Epidermal melanocyte (primary cell): ENCODE measurements at regions not wholly inside any gene's neighbourhood (a gene's known extent, or its start where the extent isn't known, plus 50 kb on each side); places are given as distances from the start of the nearest gene placed in this dataset.

Experiments used
- DNase-seq: peaks from one replicate; pipeline ENCODE4 v3.0.0; 2011; ENCODE audit warnings: low spot score; ENCODE audit not compliant: insufficient read length

GRCh38 chr3:144516026-144516425 lies 544.4 kb downstream of the DIPK2A start:
- DNase-seq, result no peak

GRCh38 chr3:144516589-144516988 lies 545.0 kb downstream of the DIPK2A start:
- no peak for DNase-seq

- no peak for DNase-seq
Measured at GRCh38 chr3:144521131-144521530, 549.5 kb downstream of the DIPK2A start.

GRCh38 chr3:144522456-144522855 lies 550.8 kb downstream of the DIPK2A start:
- no peak for DNase-seq

- DNase-seq, result no peak
Measured at GRCh38 chr3:144523396-144523795, 551.8 kb downstream of the DIPK2A start.

- no peak for DNase-seq
Measured at GRCh38 chr3:144524531-144524930, 552.9 kb downstream of the DIPK2A start.

- no peak for DNase-seq
Measured at GRCh38 chr3:144529566-144529965, 557.9 kb downstream of the DIPK2A start.

- no peak for DNase-seq
Measured at GRCh38 chr3:144544871-144545270, 573.2 kb downstream of the DIPK2A start.

- DNase-seq, result no peak
Measured at GRCh38 chr3:144546539-144546938, 574.9 kb downstream of the DIPK2A start.

GRCh38 chr3:144548346-144548745 lies 576.7 kb downstream of the DIPK2A start:
- DNase-seq, result no peak

- no peak for DNase-seq
Measured at GRCh38 chr3:144549166-144549565, 577.5 kb downstream of the DIPK2A start.

- DNase-seq, result no peak
Measured at GRCh38 chr3:144552346-144553057, 580.9 kb downstream of the DIPK2A start.

- no peak for DNase-seq
Measured at GRCh38 chr3:144553301-144553700, 581.7 kb downstream of the DIPK2A start.

- DNase-seq, result no peak
Measured at GRCh38 chr3:144554889-144555288, 583.3 kb downstream of the DIPK2A start.

GRCh38 chr3:144556392-144556791 lies 584.8 kb downstream of the DIPK2A start:
- DNase-seq, result no peak

GRCh38 chr3:144557515-144557914 lies 585.9 kb downstream of the DIPK2A start:
- no peak for DNase-seq

GRCh38 chr3:144564011-144564410 lies 592.4 kb downstream of the DIPK2A start:
- DNase-seq, result no peak

- DNase-seq, result no peak
Measured at GRCh38 chr3:144566320-144566719, 594.7 kb downstream of the DIPK2A start.

- DNase-seq, result no peak
Measured at GRCh38 chr3:144569651-144570050, 598.0 kb downstream of the DIPK2A start.

GRCh38 chr3:144583871-144584270 lies 612.2 kb downstream of the DIPK2A start:
- DNase-seq, result no peak

- DNase-seq, result no peak
Measured at GRCh38 chr3:144585408-144585807, 613.8 kb downstream of the DIPK2A start.

- DNase-seq, result no peak
Measured at GRCh38 chr3:144585953-144586352, 614.3 kb downstream of the DIPK2A start.

GRCh38 chr3:144586382-144586781 lies 614.8 kb downstream of the DIPK2A start:
- DNase-seq, result peak; percentile 19

- peak; percentile 28 for DNase-seq
Measured at GRCh38 chr3:144590854-144591253, 619.2 kb downstream of the DIPK2A start.
